ENCODE measurements at regions not wholly inside any gene's neighbourhood (a gene's known extent, or its start where the extent isn't known, plus 50 kb on each side); places are given as distances from the start of the nearest gene placed in this dataset.

GRCh38 chr2:21947046-21947445, 823.3 kb downstream of the TDRD15 start:
- TF ChIP-seq CTCF (conservative IDR thresholded peaks at IDR 0.05) (no peak), ZFX (IDR thresholded peaks at IDR 0.05) (no peak)

Data from C4-2B (cell line).